ENCODE measurements at regions not wholly inside any gene's neighbourhood (a gene's known extent, or its start where the extent isn't known, plus 50 kb on each side); places are given as distances from the start of the nearest gene placed in this dataset.

DNA sequence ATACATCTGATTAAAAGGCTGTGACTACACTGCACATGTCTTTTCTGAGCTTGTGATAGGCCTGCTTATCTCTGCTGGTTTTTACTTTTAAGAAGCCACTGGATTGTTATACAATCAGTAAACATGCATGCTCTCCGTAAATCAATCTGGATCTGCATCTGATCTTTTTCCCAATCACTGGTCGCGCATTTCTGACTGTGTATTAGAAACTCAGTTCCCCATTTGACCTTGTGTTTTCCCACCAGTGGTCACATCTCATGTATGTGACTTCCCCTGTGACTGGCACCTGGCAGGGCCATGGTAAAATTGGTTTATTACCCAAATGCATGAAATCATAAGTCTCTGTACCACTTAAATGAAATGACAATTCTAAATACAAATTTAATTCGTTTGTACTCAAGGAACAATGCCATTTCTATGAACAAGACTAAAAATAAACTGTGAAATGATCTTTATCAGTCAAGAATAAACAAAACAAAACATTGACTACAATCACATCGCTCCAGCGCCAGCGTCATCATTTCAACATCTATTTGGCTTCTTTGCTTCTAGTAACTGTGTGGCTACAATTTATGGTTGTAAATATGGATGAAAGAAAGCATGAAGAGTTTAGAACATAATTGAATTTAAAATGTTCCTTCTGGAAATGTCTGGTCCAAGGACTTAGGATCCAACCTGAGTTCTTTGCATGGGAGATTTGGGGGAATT lies 396.6 kb upstream of the TRIB2 start:
- no peaks in the 10 kb centered on the region for H3K4me1 Mint-ChIP-seq
- no peaks in the 10 kb centered on the region for H3K27me3 ChIP-seq (ENCODE audit: control insufficient read depth, insufficient read depth, low read length, poor library complexity, severe bottlenecking)
- no peak overlapping the region for H3K4me3 ChIP-seq (ENCODE audit: low read length)
- H3K27ac Mint-ChIP-seq: no peak overlapping the region
- no peaks in the 10 kb centered on the region for H3K36me3 ChIP-seq (ENCODE audit: control insufficient read depth, insufficient read depth, low read length)
- WGBS, 2 experiments (ENCODE audit: insufficient coverage in 1 of 2, insufficient read length in 1 of 2): 97 to 100% methylated on average over 6 to 7 of the region's 7 CpGs
- no peaks in the 10 kb centered on the region for H3K4me1 ChIP-seq (ENCODE audit: control insufficient read depth, insufficient read depth, low read length)
- H3K27ac ChIP-seq (ENCODE audit: low read depth, low read length): no peak overlapping the region
- no peaks in the 10 kb centered on the region for H3K27me3 Mint-ChIP-seq (ENCODE audit: insufficient read depth)
- DNase-seq: no peak
- no peaks in the 10 kb centered on the region for H3K9me3 ChIP-seq (ENCODE audit: control insufficient read depth, low read length)
- H3K9me3 Mint-ChIP-seq: no peaks in the 10 kb centered on the region
- H3K36me3 Mint-ChIP-seq (ENCODE audit: low read depth): no peaks in the 10 kb centered on the region
- no peak overlapping the region for H3K9ac ChIP-seq (ENCODE audit: extremely low read depth, low read length, poor library complexity, severe bottlenecking)
- TF ChIP-seq, protein P1, sequence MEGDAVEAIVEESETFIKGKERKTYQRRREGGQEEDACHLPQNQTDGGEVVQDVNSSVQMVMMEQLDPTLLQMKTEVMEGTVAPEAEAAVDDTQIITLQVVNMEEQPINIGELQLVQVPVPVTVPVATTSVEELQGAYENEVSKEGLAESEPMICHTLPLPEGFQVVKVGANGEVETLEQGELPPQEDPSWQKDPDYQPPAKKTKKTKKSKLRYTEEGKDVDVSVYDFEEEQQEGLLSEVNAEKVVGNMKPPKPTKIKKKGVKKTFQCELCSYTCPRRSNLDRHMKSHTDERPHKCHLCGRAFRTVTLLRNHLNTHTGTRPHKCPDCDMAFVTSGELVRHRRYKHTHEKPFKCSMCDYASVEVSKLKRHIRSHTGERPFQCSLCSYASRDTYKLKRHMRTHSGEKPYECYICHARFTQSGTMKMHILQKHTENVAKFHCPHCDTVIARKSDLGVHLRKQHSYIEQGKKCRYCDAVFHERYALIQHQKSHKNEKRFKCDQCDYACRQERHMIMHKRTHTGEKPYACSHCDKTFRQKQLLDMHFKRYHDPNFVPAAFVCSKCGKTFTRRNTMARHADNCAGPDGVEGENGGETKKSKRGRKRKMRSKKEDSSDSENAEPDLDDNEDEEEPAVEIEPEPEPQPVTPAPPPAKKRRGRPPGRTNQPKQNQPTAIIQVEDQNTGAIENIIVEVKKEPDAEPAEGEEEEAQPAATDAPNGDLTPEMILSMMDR (conservative IDR thresholded peaks at IDR 0.05): no peak
- H3K4me3 Mint-ChIP-seq: no peak overlapping the region

DNA sequence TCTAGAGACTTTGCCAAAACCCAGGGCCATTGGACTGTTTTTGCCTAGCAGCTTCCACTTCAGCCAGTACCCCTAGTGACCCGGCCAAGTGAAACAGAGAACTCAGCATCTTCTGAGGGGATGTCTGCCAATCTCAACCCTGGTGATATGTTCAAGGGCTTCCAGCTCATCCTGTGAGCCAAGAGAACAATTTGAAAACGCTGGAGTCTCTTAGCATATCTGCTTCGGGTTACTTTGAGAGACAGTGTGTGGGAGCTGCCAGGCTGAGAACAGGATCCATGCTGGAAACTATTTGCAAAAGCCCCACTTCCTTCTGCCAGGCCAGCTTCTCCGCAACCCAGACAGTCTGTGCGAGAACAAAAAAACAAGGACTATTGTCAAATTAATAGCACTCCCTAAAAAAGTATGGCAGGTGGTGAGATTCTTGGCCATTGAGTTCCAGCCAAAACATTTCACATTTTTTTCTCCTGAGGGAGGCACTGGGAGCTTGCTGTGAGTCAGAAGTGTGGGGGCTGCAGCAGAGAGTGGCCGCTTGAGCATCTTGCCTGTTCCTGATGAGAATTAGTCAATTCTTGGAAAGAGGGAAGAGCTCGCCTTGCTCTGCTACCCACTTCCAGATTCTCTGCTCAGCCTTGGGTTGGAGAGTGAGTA lies 395.6 kb upstream of the TRIB2 start:
- Mint-ChIP-seq H3K36me3 (ENCODE audit: low read depth) (no peaks in the 10 kb centered on the region), H3K27ac (no peak overlapping the region), H3K4me3 (no peak overlapping the region), H3K27me3 (ENCODE audit: insufficient read depth) (no peaks in the 10 kb centered on the region), H3K4me1 (no peaks in the 10 kb centered on the region), H3K9me3 (no peaks in the 10 kb centered on the region)
- Histone ChIP-seq H3K9ac (ENCODE audit: extremely low read depth, low read length, poor library complexity, severe bottlenecking) (no peak overlapping the region), H3K27me3 (ENCODE audit: control insufficient read depth, insufficient read depth, low read length, poor library complexity, severe bottlenecking) (no peaks in the 10 kb centered on the region), H3K4me3 (ENCODE audit: low read length) (no peak overlapping the region), H3K36me3 (ENCODE audit: control insufficient read depth, insufficient read depth, low read length) (no peaks in the 10 kb centered on the region), H3K4me1 (ENCODE audit: control insufficient read depth, insufficient read depth, low read length) (no peaks in the 10 kb centered on the region), H3K27ac (ENCODE audit: low read depth, low read length) (no peak overlapping the region), H3K9me3 (ENCODE audit: control insufficient read depth, low read length) (no peaks in the 10 kb centered on the region)
- DNase-seq: no peak
- WGBS, 2 experiments (ENCODE audit: insufficient coverage in 1 of 2, insufficient read length in 1 of 2): 57 to 88% methylated on average over 4 to 6 of the region's 7 CpGs
- TF ChIP-seq, protein P1 (conservative IDR thresholded peaks at IDR 0.05): no peak

DNA sequence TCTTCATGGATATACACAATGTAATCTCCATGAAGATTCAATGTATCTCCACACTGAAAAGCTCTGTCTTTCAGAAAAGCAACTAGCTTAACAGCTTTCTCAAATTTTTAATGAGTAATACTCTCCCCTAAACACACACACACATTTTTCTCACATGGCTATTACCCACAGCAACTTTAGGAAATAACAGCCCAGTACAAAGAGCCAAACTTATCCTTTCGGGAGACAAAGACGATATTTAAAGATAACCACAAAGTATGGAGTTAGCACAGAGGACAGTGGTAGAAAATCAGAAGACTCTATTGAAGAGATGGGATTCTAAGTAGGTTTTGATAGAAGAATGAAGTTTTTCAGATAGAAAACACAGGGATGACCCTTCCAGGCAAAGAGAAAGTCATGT lies 394.9 kb upstream of the TRIB2 start:
- WGBS, 2 experiments (ENCODE audit: insufficient coverage in 1 of 2, insufficient read length in 1 of 2): 90 to 100% methylated on average over 1 to 2 of the region's 2 CpGs
- Mint-ChIP-seq H3K36me3 (ENCODE audit: low read depth) (no peaks in the 10 kb centered on the region), H3K4me1 (no peaks in the 10 kb centered on the region), H3K4me3 (no peak overlapping the region), H3K9me3 (no peaks in the 10 kb centered on the region), H3K27me3 (ENCODE audit: insufficient read depth) (no peaks in the 10 kb centered on the region), H3K27ac (no peak overlapping the region)
- H3K36me3 ChIP-seq (ENCODE audit: control insufficient read depth, insufficient read depth, low read length): no peaks in the 10 kb centered on the region
- H3K27me3 ChIP-seq (ENCODE audit: control insufficient read depth, insufficient read depth, low read length, poor library complexity, severe bottlenecking): no peaks in the 10 kb centered on the region
- TF ChIP-seq, protein P1 (conservative IDR thresholded peaks at IDR 0.05): no peak
- H3K4me1 ChIP-seq (ENCODE audit: control insufficient read depth, insufficient read depth, low read length): no peaks in the 10 kb centered on the region
- no peak for DNase-seq
- H3K9me3 ChIP-seq (ENCODE audit: control insufficient read depth, low read length): no peaks in the 10 kb centered on the region
- no peak overlapping the region for H3K4me3 ChIP-seq (ENCODE audit: low read length)
- H3K27ac ChIP-seq (ENCODE audit: low read depth, low read length): no peak overlapping the region
- H3K9ac ChIP-seq (ENCODE audit: extremely low read depth, low read length, poor library complexity, severe bottlenecking): no peak overlapping the region

Data from endodermal cell (in vitro differentiated cells).